ENCODE measurements at regions not wholly inside any gene's neighbourhood (a gene's known extent, or its start where the extent isn't known, plus 50 kb on each side); places are given as distances from the start of the nearest gene placed in this dataset.
A peak's percentile ranks its signal among the peaks of the same experiment; 100 is the strongest.

GRCh38 chr9:134239130-134239903, 75.0 kb upstream of the RNU6ATAC start:
- ChIA-PET POLR2A (no interaction called here), CTCF (no interaction called here)
- Mint-ChIP-seq H3K4me1 (ENCODE audit: low read depth) (peaks cover 4% of the 10 kb centered on the region), H3K27me3 (ENCODE audit: low read depth) (peaks cover 5% of the 10 kb centered on the region), H3K36me3 (ENCODE audit: low read depth) (no peaks in the 10 kb centered on the region), H3K9me3 (ENCODE audit: insufficient read depth) (no peaks in the 10 kb centered on the region), H3K27ac (no peak overlapping the region), H3K4me3 (no peak overlapping the region)
- no peak for DNase-seq
- ATAC-seq: no peak

GRCh38 chr9:134239939-134240338, 75.6 kb upstream of the RNU6ATAC start:
- H3K9me3 Mint-ChIP-seq (ENCODE audit: insufficient read depth): no peaks in the 10 kb centered on the region
- ATAC-seq (no peak), DNase-seq (no peak)
- H3K36me3 Mint-ChIP-seq (ENCODE audit: low read depth): no peaks in the 10 kb centered on the region
- POLR2A ChIA-PET: no interaction called here
- peaks cover 8% of the 10 kb centered on the region for H3K27me3 Mint-ChIP-seq (ENCODE audit: low read depth)
- peaks cover 4% of the 10 kb centered on the region for H3K4me1 Mint-ChIP-seq (ENCODE audit: low read depth)
- H3K27ac Mint-ChIP-seq: no peak overlapping the region
- no peak overlapping the region for H3K4me3 Mint-ChIP-seq
- CTCF ChIA-PET: no interaction called here

- Mint-ChIP-seq H3K36me3 (ENCODE audit: low read depth) (no peaks in the 10 kb centered on the region), H3K27me3 (ENCODE audit: low read depth) (peaks cover 10% of the 10 kb centered on the region), H3K4me1 (ENCODE audit: low read depth) (peaks cover 4% of the 10 kb centered on the region), H3K27ac (no peak overlapping the region), H3K9me3 (ENCODE audit: insufficient read depth) (no peaks in the 10 kb centered on the region), H3K4me3 (no peak overlapping the region)
- ATAC-seq (no peak), DNase-seq (no peak)
- ChIA-PET CTCF (no interaction called here), POLR2A (no interaction called here)
These were observed 76.0 kb upstream of the RNU6ATAC start for GRCh38 chr9:134240361-134240760.

- peaks cover 4% of the 10 kb centered on the region for H3K4me1 Mint-ChIP-seq (ENCODE audit: low read depth)
- H3K27ac Mint-ChIP-seq: no peak overlapping the region
- no peaks in the 10 kb centered on the region for H3K36me3 Mint-ChIP-seq (ENCODE audit: low read depth)
- POLR2A ChIA-PET: no interaction called here
- no peak for DNase-seq
- H3K9me3 Mint-ChIP-seq (ENCODE audit: insufficient read depth): no peaks in the 10 kb centered on the region
- CTCF ChIA-PET: no interaction called here
- peaks cover 10% of the 10 kb centered on the region for H3K27me3 Mint-ChIP-seq (ENCODE audit: low read depth)
- no peak overlapping the region for H3K4me3 Mint-ChIP-seq
- no peak for ATAC-seq
These were observed 78.3 kb upstream of the RNU6ATAC start for GRCh38 chr9:134242706-134243105.

GRCh38 chr9:134243778-134244467, 79.6 kb upstream of the RNU6ATAC start:
- Mint-ChIP-seq H3K36me3 (ENCODE audit: low read depth) (no peaks in the 10 kb centered on the region), H3K9me3 (ENCODE audit: insufficient read depth) (peaks cover 6% of the 10 kb centered on the region), H3K27me3 (ENCODE audit: low read depth) (peaks cover 10% of the 10 kb centered on the region), H3K27ac (no peak overlapping the region), H3K4me3 (no peak overlapping the region), H3K4me1 (ENCODE audit: low read depth) (peaks cover 4% of the 10 kb centered on the region)
- ATAC-seq: peak; percentile 33
- no peak for DNase-seq
- POLR2A ChIA-PET: interaction anchor here (0.6 to 1.0 kb wide), 2 partner anchors 42 to 79 kb away, joined by 3 read pairs; partner anchors contain the start of gene RNU6ATAC
- CTCF ChIA-PET: no interaction called here

GRCh38 chr9:134245179-134245578, 80.8 kb upstream of the RNU6ATAC start:
- CTCF ChIA-PET: interaction anchor here (1.2 kb wide), 1 partner anchor 75 kb away, joined by 3 read pairs; no protein-coding TSS in a partner anchor

GRCh38 chr9:134247918-134248631, 78.2 kb upstream of the RXRA start:
- no peak for DNase-seq
- peaks cover 6% of the 10 kb centered on the region for H3K9me3 Mint-ChIP-seq (ENCODE audit: insufficient read depth)
- ChIA-PET POLR2A (no interaction called here), CTCF (no interaction called here)
- H3K4me3 Mint-ChIP-seq: no peak overlapping the region
- ATAC-seq: no peak
- peaks cover 4% of the 10 kb centered on the region for H3K4me1 Mint-ChIP-seq (ENCODE audit: low read depth)
- peaks cover 10% of the 10 kb centered on the region for H3K27me3 Mint-ChIP-seq (ENCODE audit: low read depth)
- no peak overlapping the region for H3K27ac Mint-ChIP-seq
- no peaks in the 10 kb centered on the region for H3K36me3 Mint-ChIP-seq (ENCODE audit: low read depth)

More at GRCh38 chr9:134245179-134245578, 80.8 kb upstream of the RNU6ATAC start:
- peaks cover 10% of the 10 kb centered on the region for H3K27me3 Mint-ChIP-seq (ENCODE audit: low read depth)
- peaks cover 4% of the 10 kb centered on the region for H3K4me1 Mint-ChIP-seq (ENCODE audit: low read depth)
- no peak for ATAC-seq
- no peak overlapping the region for H3K4me3 Mint-ChIP-seq
- DNase-seq: no peak
- H3K36me3 Mint-ChIP-seq (ENCODE audit: low read depth): no peaks in the 10 kb centered on the region
- H3K27ac Mint-ChIP-seq: no peak overlapping the region
- POLR2A ChIA-PET: interaction anchor here (0.5 kb wide), 1 partner anchor 114 kb away, joined by 3 read pairs; no protein-coding TSS in a partner anchor
- H3K9me3 Mint-ChIP-seq (ENCODE audit: insufficient read depth): peaks cover 6% of the 10 kb centered on the region

- Mint-ChIP-seq H3K36me3 (ENCODE audit: low read depth) (no peaks in the 10 kb centered on the region), H3K27me3 (ENCODE audit: low read depth) (no peaks in the 10 kb centered on the region), H3K9me3 (ENCODE audit: insufficient read depth) (peaks cover 6% of the 10 kb centered on the region), H3K4me3 (no peak overlapping the region), H3K4me1 (ENCODE audit: low read depth) (no peaks in the 10 kb centered on the region), H3K27ac (no peak overlapping the region)
- no peak for ATAC-seq
- CTCF ChIA-PET: no interaction called here
- no peak for DNase-seq
- POLR2A ChIA-PET: no interaction called here
These were observed 74.8 kb upstream of the RXRA start for GRCh38 chr9:134251296-134252069.

GRCh38 chr9:134252084-134252830, 74.0 kb upstream of the RXRA start:
- POLR2A ChIA-PET: no interaction called here

GRCh38 chr9:134253606-134254205, 72.5 kb upstream of the RXRA start:
- DNase-seq (no peak), ATAC-seq (no peak)
- no peaks in the 10 kb centered on the region for H3K9me3 Mint-ChIP-seq (ENCODE audit: insufficient read depth)
- H3K4me1 Mint-ChIP-seq (ENCODE audit: low read depth): no peaks in the 10 kb centered on the region
- H3K36me3 Mint-ChIP-seq (ENCODE audit: low read depth): no peaks in the 10 kb centered on the region
- H3K27ac Mint-ChIP-seq: no peak overlapping the region
- CTCF ChIA-PET: no interaction called here
- H3K4me3 Mint-ChIP-seq: no peak overlapping the region
- POLR2A ChIA-PET: no interaction called here
- H3K27me3 Mint-ChIP-seq (ENCODE audit: low read depth): no peaks in the 10 kb centered on the region

More at GRCh38 chr9:134252084-134252830, 74.0 kb upstream of the RXRA start:
- H3K27ac Mint-ChIP-seq: no peak overlapping the region
- DNase-seq: no peak
- H3K4me3 Mint-ChIP-seq: no peak overlapping the region
- no peaks in the 10 kb centered on the region for H3K36me3 Mint-ChIP-seq (ENCODE audit: low read depth)
- H3K4me1 Mint-ChIP-seq (ENCODE audit: low read depth): no peaks in the 10 kb centered on the region
- H3K27me3 Mint-ChIP-seq (ENCODE audit: low read depth): no peaks in the 10 kb centered on the region
- H3K9me3 Mint-ChIP-seq (ENCODE audit: insufficient read depth): peaks cover 6% of the 10 kb centered on the region
- CTCF ChIA-PET: no interaction called here
- ATAC-seq: no peak

GRCh38 chr9:134258332-134258731, 67.9 kb upstream of the RXRA start:
- Mint-ChIP-seq H3K27me3 (ENCODE audit: low read depth) (no peaks in the 10 kb centered on the region), H3K4me1 (ENCODE audit: low read depth) (no peaks in the 10 kb centered on the region), H3K9me3 (ENCODE audit: insufficient read depth) (no peaks in the 10 kb centered on the region), H3K36me3 (ENCODE audit: low read depth) (no peaks in the 10 kb centered on the region), H3K4me3 (no peak overlapping the region), H3K27ac (no peak overlapping the region)
- POLR2A ChIA-PET: no interaction called here
- CTCF ChIA-PET: no interaction called here
- no peak for ATAC-seq
- DNase-seq: no peak

Data from activated CD8-positive, alpha-beta T cell treated with anti-CD3 and anti-CD28 coated beads, Interleukin-2, amount 10 ng/mL, durations not matched to agents 7 days and 5 days (primary cell).